ENCODE measurements at regions not wholly inside any gene's neighbourhood (a gene's known extent, or its start where the extent isn't known, plus 50 kb on each side); places are given as distances from the start of the nearest gene placed in this dataset.

GRCh38 chr15:38847666-38848065, 283.1 kb upstream of the RASGRP1 start:
- TF ChIP-seq ZNF274 (IDR thresholded peaks at IDR 0.05; ENCODE audit: low read depth, low read length) (no peak), YY1 (IDR thresholded peaks at IDR 0.05; ENCODE audit: insufficient read depth, insufficient read length) (no peak), SUZ12 (IDR thresholded peaks at IDR 0.05; ENCODE audit: extremely low read depth, insufficient read depth, insufficient read length) (no peak)
